NOMO-1 treated with DMSO at 0.1 percent for 48 hours (cell line): ENCODE measurements at regions not wholly inside any gene's neighbourhood (a gene's known extent, or its start where the extent isn't known, plus 50 kb on each side); places are given as distances from the start of the nearest gene placed in this dataset.
"Not testable (repeated sequence)": the region's sequence is repeated elsewhere in the genome, so short reads cannot be mapped to it uniquely, and the experiment has no call there.

ENCODE experiments used
- DNase-seq: peaks from one replicate; lab custom pipeline; 2025; ENCODE audit not compliant: unreplicated experiment; lab: John Stamatoyannopoulos, UW

DNA sequence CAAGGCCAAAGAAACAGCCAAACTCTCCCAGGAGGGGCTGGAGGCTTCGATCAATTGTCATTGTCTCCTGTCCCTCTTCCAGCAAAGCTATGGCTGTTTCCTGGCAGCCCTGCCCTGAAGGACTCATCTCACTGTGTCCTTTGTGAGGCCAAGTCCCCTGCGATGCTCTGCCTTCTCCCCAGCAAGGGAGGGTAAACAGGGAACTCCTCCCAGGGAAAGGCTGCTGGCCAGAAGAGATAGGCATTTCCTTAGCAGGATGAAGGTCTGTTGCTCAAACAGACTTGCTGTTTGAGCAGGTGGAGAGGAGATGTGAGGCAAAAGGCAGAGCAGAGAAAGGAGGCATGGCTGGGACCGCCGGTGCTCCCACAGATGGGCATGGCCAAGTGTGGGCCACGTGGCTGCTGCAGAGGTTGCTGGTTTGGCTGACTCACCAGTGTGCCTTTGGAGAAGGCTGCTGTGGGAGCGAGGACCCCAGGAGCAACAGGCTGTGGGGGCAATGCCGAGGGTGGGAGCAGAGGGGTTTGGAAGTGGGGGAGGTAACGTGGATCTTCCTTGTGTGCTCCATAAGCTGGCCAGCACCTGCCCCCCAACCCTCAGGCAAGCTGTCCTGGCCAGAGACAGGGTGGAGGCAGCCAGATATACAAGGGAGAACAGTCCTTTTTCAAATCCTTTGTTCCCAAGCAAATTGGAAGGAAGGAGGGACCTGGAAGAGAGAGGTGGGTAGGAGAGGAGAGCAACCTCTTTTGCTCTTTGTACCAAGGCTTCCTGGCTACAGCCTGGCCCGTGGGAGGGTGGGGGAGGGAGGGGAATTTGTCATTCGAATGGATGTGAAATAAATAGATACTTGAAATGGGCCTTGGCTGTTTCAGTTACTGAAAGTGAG is 449.8 kb downstream of the SIPA1L2 start:
- no peak for DNase-seq

DNA sequence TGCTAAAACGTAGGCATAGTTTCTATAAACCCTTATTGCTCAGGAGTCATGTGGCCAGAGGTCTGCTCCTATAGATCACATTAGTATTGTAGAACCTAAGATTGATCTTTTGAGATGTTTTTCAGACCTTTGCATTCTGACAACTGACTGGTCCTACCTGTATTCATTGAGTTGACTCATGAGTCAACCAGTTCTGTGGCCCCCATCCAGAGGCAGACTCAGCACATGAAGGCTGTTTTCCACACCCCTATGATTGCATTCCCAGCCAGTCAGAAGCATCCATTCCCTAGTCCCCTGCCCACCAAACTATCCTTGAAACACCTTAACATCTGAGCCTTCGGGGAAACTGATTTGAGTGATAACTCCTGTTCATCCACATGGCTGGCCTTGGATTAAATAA is 451.7 kb downstream of the SIPA1L2 start:
- no peak for DNase-seq

DNA sequence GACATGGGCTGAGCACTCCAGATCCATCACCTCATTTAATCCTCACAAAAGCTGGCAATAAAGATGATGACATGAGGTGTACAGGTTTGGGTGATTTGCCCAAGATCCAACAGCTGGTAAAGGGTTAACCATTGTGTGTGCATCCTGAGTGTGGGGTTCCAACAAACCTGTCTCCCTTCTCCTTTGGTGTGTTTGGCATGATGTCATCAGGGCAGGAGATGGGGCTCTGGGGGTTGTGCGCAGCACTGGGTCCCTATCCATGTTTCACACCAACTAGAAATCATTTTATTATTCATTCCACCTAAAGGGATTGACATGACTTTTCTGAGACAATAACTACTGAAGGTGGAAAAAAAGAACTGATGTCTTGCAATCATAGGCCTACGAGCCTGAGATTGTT is 452.5 kb downstream of the SIPA1L2 start:
- DNase-seq = no peak

DNA sequence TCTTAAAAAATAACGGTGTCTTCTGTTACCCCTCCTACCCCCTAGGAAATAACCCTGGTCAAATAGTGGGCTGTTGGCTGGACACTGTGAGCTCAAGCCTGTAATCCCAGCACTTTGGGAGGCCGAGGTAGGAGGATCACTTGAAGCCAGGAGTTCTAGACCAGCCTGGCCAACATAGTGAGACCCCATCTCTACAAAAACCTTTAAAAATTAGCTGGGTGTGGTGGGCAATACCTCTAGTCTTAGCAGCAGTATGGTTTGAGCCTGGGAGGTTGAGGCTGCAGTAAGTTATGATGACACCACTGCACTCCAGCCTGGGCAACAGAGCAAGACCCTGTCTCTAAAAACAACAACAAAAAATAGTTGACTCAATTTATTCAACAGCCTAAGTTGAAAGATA is 453.7 kb downstream of the SIPA1L2 start:
- DNase-seq = no peak

DNA sequence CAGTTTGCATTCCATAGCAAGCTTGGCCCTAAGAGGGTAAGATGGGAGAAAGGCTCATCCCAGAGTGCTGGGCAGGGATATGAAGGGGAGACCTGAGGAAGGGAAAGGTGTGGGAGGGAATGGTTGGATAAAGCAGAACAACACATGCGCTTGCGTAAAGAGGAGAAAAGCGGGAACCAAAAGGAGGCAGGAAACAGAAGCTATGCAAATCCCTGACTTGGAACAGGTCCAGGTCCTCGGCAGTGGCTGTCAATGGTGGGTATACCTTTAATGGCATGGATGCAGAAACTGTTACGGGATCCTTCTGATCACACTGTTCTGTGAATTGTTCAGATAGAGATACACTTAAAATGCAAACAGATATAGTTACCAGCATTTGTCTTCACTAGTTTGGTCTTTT is 455.6 kb downstream of the SIPA1L2 start:
- DNase-seq = no peak

DNA sequence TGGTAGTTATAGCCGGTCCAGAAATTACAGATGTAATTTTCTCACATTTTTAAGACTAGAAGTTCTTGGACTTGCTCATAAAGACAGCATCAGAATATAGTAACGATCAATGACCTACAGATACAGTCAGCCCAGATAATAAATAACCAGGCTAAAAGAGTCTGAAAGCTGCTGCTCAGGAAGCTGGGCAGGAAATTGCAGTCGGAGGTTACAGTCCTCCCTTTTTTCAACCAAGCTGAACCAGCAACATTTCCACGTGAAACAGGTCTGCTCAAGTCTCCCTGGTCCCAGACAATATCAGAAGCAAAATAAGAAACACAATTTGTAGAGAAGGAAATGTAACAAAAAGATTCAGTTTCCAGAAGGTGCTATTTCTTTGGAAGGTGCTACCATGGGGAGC is 457.4 kb downstream of the SIPA1L2 start:
- peak; percentile 44 for DNase-seq

DNA sequence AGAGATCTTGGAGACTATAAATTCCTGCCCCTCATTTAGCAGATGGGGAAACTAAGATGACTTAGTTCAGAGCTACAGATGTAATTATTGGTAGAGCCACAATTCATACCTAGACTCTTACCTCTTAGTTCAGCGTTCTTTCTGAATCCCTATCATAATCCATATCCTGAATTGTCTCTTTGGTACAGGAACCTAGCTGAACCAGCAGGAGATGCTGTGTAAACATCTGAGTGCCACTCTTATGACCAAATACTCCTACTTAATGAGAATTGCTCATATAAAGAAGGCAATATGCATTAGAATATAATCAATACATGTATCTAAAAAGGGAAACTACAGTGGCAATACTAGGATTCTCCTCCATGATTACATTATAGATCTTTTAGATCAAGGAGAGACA is 459.0 kb downstream of the SIPA1L2 start:
- DNase-seq = no peak

DNA sequence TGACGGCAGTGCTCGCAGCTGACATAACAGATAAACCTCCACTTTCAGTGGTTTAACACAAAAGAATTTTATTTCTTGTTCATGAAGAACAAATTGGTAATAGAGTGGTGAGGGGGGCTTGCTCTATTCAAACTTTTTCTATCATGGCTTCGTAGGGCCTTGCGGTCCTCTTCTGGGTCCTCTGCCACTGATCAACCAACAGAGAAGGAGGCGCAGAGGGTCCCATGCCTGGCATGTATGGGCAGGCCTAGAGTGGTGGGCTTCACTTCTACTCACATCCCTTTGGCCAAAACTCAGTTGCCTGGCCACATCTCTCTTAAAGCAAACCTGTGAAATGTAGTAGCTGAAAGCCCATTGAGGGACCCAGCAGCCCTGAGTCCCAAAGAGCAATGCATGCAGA is 460.5 kb downstream of the SIPA1L2 start:
- DNase-seq = no peak

DNA sequence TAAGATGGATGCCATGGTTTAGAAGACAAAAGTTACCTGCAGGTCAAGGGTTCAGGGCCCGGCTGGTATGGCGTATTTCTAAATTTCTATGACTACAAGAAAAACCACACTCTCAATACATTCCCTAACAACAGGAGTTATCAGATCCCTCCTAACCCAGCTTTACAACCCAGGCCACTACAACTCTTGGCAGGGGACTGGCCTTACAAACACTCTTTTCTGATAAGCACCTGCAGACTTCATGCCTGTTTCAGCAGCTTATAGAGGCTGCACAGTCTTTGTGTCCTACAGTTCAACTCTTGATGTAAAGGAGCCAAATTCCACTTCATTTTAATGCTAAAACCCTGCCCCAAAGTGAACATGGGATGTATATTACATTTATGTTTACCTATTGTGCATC is 461.4 kb downstream of the SIPA1L2 start:
- no peak for DNase-seq

DNA sequence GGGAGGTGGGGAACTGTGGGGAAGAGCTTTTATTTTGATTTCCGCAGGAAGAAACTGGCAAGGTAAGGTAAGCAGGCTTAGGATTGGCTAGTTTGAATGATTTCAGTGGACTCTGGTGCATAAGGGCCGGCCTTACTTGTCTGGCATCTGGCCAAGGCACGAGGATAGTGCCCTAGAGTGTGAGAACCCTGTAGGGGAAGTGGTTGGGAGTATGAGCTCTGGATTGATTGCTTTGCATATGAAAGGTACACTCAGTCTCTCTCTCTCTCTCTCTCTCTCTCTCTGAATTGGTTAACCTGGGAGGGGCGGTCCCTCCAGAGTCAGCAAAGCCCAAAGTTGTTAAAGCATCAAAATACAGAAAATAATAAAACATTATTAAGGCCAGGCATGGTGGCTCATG is 463.0 kb downstream of the SIPA1L2 start:
- no peak for DNase-seq

DNA sequence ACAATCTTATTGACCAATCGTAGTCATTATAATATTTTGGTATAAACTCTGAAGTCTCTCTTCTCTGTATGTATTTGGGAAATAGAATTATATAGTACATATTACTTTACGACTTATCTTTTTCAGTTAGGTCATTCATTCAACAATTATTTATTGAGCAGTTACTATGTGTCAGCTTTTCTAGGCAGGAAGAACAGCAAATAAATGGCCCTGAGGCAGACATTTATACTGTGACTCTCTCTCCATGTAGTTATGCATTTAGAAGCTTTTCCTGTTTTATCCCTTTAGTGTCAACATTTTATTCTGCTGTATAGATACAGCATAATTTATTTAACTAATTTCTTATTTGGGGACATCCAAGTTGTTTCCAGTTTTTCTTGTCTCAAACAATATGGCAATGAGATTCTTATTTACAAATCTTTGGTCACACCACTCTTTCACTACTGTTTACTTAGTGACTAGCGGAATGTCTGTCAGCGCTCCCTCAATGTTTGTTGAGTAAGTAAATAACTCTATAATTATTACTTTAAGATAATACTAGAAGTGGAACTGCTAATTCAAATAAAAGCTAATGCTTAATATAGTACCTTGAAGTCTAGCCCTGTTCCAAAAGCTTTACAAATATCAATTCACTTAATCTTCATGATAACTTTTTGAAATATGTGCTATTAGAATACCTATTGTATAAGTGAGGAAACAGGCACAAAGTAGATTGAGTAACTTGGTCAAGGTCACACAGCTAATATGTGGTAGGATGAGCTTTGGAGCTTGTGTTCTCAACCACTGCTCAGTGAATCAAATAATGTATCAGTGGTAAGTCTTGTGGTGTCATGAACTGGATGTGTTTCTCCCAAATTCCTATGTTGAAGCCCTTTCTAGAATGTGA is 465.6 kb downstream of the SIPA1L2 start:
- DNase-seq = no peak

DNA sequence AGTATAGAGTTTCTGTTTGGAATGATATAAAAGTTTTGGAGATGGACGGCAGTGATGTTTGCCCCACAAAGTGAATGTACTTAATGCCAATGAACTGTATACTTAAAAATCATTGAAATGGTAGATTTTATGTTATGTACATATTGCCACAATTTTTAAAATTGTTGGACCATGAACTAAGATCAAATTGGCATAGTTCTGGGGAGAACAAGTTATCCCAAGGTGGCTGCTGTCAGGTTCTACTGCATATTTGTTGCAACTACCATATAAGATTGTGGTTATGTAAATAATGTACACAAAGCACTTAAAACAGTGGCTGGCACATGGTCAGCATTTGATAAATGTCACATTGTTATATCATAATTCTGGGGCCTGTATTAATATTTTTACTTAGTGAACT is 466.4 kb downstream of the SIPA1L2 start:
- DNase-seq = no peak

DNA sequence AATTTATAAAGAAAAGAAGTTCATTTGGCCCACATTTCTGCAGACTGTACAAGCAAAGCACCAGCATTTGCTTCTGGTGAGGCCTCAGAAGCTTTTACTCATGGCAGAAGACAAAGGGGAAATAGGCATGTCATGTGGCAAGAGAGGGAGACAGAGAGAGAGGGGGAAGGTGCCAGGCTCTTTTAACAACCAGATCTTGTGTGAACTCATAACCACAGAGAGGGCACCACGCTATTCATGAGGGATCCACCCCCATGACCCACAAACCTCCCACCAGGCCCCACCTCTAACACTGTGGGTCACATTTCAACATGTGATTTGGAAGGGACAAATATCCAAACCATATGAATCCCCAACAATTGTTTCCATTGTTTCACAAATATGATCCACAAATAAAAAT is 467.9 kb downstream of the SIPA1L2 start:
- no peak for DNase-seq

DNA sequence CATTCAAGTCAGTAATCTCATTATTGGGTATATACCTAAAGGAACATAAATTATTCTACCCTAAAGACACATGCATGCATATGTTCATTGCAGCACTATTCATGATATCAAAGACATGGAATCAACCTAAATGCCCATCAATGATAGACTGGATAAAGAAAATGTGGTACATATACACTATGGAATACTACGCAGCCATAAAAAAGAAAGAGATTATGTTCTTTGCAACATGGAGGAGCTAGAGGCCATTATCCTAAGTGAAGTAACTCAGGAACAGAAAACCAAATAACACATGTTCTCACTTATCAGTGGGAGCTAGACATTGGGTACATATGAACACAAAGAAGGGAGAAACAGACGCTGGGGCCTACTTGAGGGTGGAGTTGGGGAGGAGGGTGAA is 471.4 kb downstream of the SIPA1L2 start:
- DNase-seq = not testable (repeated sequence)

DNA sequence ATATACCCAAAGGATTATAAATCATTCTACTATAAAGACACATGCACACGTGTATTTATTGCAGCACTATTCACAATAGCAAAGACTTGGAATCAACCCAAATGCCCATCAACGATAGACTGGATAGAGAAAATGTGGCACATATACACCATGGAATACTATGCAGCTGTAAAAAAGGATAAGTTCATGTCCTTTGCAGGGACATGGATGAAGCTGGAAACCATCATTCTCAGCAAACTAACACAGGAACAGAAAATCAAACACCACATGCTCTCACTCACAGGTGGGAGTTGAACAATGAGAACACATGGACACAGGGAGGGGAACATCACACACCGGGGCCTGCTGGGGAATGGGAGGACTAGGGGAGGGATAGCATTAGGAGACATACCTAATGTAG is 473.9 kb downstream of the SIPA1L2 start:
- DNase-seq = not testable (repeated sequence)

DNA sequence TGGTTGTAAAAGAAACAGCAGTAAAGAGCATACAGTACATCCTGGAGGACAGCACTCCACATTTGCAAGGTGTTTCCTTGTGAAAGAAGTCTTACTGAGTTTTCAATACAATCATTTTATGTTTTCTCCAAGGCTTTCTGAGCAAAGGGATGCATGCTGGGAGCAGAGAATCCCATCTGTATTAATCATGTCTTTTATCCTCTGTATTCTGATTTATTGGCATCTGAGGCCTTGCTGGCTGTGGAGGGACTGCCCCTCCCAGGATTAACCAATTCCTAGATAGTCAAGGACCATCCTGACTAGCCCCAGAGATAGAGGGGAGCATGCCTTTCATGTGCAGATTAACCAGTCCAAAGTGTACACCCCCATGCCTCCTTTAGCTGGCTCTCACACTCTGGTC is 476.3 kb downstream of the SIPA1L2 start:
- no peak for DNase-seq

DNA sequence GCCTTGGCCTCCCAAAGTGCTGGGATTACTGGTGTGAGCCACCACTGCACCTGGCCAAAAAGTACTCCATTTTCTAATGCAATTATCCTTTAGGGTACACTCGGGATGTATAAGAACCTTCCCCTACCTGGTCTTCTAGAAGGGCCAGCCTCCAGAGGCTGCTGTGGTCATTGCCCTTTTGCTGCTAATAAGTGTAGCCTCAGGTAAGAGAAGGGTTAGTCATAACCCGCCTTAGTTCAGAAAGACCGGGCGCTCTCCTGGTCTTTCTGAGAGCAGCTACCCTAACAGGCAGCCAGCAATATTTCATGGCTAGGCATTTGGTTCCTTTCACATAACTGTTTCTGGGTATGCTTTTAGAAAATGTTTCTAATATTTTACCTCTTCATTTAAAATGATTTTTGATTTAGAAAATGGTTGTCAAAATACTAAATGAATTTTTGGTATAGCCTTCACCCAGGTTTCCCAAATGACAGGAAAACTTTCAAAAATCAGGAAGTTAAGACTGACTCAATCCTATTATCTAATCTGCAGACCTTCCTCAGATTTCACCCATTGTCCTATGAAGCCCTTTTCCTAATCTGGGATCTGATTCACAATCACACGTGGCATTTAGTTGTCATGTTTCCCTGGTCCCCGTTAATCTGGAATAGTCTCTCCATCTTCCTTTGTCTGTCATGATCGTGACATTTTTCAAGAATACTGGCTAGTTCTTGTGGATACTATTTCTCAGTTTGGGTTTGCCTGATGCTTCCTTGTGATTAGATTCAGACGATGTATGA is 479.0 kb downstream of the SIPA1L2 start:
- no peak for DNase-seq

DNA sequence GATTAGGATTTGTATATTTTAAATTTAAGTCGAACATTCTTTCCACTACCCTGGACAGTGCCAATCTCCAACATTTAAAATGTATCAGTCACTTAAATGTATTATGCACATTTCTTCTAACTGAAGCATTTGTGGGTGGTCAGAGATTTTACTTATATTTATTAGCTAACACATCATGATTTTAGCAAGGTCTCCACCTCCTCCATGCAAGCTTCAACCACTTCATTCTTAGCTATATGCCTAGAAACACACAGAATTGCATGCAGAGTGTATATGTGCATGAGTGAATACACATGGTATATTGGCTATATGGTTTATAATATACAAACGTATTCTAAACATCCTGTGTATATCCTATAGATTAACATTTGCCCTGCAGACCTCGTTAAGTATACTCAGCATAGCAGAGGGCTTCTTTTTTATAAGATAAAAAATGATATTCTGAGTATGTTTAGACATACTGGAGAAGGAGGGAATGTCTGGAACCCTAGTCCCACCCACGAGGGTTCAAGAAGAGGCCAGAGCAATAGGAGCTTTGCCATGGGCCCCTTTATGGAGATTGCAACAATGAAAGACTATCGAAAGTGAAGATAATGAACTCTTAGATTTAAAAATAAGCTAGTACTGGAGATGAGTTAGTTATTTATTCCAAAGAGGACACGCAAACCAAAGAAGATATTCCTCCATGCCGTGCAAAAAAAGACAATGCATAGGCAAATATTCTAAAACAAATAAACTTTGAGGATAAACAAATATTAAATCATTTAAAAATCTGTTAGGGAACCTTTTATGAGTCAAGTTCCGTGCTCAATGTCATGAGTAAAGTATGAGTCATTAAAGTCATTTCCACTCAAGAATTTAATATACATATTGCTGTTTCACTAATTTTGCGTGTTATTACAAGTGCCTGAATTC is 480.4 kb downstream of the SIPA1L2 start:
- no peak for DNase-seq

DNA sequence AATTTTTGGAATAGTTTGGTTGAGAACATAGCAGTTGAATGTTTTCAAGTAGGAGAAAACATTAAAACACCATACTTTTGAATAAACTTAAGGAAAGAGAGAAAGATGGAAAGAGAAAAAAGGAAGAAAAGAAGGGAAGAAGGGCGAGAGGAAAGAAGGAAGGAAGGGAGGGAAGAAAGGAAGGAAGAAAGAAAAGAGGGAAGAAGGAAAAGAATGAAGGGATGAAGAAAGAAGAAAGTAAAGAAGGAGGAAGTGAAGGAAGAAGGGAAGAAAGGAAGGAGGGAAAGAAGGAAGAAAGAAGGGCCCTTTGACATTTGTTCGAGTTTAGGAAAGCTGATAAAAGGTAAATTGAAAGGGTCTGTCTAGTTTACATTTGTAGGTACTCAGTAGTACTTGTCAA is 482.7 kb downstream of the SIPA1L2 start:
- no peak for DNase-seq

DNA sequence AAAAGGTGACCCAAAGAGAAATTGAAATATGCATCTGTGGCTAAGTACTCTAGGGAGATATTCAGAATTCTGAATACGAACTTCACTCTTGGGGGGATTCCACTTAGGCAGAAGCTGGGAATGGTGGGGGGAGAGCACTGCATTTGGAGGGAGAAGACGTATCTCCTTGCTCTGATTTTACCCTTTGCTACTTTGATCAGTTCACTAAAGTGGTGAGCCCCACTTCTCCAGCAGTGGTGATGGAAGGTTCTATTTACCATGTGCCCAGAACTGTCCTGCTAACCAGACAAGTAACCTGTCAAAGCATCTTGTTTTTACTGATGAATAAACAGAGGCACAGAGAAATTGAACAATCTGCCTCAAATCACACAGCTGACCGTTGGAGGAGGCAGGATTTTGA is 483.4 kb downstream of the SIPA1L2 start:
- DNase-seq = no peak
